Cerebellar cortex (tissue), 1 donor: ENCODE measurements at regions not wholly inside any gene's neighbourhood (a gene's known extent, or its start where the extent isn't known, plus 50 kb on each side); places are given as distances from the start of the nearest gene placed in this dataset.
A peak's percentile ranks its signal among the peaks of the same experiment; 100 is the strongest.

Experiments
- DNase-seq: peaks from one replicate; pipeline ENCODE4 v3.0.0-alpha.2; 2015; ENCODE audit warnings: low spot score

- DNase-seq = peak; percentile 3
Measured at GRCh38 chr22:47257976-47258375, 495.5 kb downstream of the TBC1D22A start.

GRCh38 chr22:47257566-47257965 lies 495.1 kb downstream of the TBC1D22A start:
- no peak for DNase-seq

GRCh38 chr22:47251911-47252310 lies 489.5 kb downstream of the TBC1D22A start:
- DNase-seq = no peak

GRCh38 chr22:47250995-47251765 lies 488.7 kb downstream of the TBC1D22A start:
- DNase-seq = no peak

GRCh38 chr22:47249370-47249928 lies 487.0 kb downstream of the TBC1D22A start:
- DNase-seq = no peak

- DNase-seq = no peak
Measured at GRCh38 chr22:47248925-47249324, 486.5 kb downstream of the TBC1D22A start.

- no peak for DNase-seq
Measured at GRCh38 chr22:47247579-47248240, 485.3 kb downstream of the TBC1D22A start.

- no peak for DNase-seq
Measured at GRCh38 chr22:47245786-47246185, 483.3 kb downstream of the TBC1D22A start.

GRCh38 chr22:47245286-47245685 lies 482.8 kb downstream of the TBC1D22A start:
- DNase-seq = no peak

GRCh38 chr22:47240116-47240515 lies 477.7 kb downstream of the TBC1D22A start:
- no peak for DNase-seq

GRCh38 chr22:47239474-47239860 lies 477.0 kb downstream of the TBC1D22A start:
- DNase-seq = no peak

- no peak for DNase-seq
Measured at GRCh38 chr22:47238690-47239473, 476.4 kb downstream of the TBC1D22A start.

GRCh38 chr22:47237890-47238480 lies 475.5 kb downstream of the TBC1D22A start:
- no peak for DNase-seq

GRCh38 chr22:47236718-47237117 lies 474.3 kb downstream of the TBC1D22A start:
- DNase-seq = no peak

- no peak for DNase-seq
Measured at GRCh38 chr22:47236161-47236560, 473.7 kb downstream of the TBC1D22A start.

GRCh38 chr22:47233316-47234243 lies 471.1 kb downstream of the TBC1D22A start:
- no peak for DNase-seq

GRCh38 chr22:47232753-47233152 lies 470.3 kb downstream of the TBC1D22A start:
- DNase-seq = no peak

- DNase-seq = no peak
Measured at GRCh38 chr22:47232197-47232596, 469.7 kb downstream of the TBC1D22A start.

- no peak for DNase-seq
Measured at GRCh38 chr22:47231759-47232158, 469.3 kb downstream of the TBC1D22A start.

- DNase-seq = no peak
Measured at GRCh38 chr22:47230741-47231140, 468.3 kb downstream of the TBC1D22A start.

- DNase-seq = no peak
Measured at GRCh38 chr22:47230251-47230650, 467.8 kb downstream of the TBC1D22A start.
